HG03460 (cell line): ENCODE measurements at regions not wholly inside any gene's neighbourhood (a gene's known extent, or its start where the extent isn't known, plus 50 kb on each side); places are given as distances from the start of the nearest gene placed in this dataset.

ENCODE experiments used
- ATAC-seq: cut with Tn5 transposase; IDR thresholded peaks from one replicate; pipeline ENCODE4 v1.9.1; 2021; ENCODE audit not compliant: unreplicated experiment

DNA sequence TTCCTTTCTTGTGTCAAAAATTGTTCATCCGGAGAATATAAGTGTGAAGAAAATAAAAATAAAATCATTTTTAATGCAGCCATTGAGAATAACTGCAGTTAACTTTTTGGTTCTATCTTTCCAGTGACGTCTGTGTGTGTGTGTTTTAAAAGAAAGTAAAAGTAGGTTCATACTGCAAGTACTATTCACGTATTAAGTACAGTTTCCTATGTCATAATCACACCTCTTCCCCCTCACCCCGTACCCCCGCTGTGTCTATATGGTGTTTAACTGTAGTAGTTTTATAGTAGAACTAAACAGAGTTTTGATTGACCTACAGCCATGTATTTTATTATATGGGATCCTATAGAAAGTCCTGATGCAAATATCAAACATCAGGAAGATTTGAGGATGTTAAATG, 78.5 kb upstream of the CLCN4 start:
- ATAC-seq = no peak

DNA sequence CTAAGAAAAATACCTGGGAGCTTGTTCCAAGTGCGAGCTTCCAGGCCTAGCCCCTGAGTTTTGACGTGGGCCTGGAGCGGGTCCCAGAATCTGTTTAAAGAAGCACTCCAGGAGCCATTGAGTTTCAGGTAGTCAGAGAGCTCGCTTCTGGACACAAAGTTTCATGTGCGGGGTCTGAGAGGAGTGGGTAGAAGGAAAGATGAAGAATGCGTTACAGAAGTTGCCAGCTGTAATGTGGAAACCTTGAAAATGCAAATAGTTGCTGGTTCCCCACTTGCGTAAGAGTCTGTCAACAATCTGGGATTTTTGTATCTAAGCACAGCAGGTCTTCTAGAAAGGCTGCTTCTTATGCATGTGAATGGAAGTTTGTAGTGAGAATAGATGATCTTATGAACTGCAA, 77.5 kb upstream of the CLCN4 start:
- ATAC-seq = no peak

DNA sequence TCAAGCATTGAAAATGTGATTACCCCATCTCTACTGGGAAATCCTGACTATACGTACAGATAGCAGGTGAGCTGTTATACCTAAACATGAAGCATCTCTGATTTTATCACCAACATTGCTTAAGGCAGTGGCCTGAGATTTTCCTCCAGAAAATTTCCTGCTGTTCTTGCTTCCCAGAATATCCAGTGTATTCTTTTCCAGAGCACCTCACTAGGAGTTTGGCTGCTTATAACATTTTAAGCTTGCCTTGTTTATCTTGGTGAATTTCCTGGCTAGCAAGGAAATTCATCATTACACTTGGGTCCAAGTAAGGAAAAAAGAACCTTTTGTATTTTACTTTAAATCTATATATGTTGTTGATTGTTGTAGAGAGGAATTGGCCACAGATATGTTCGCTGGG, 73.0 kb upstream of the CLCN4 start:
- ATAC-seq = no peak

DNA sequence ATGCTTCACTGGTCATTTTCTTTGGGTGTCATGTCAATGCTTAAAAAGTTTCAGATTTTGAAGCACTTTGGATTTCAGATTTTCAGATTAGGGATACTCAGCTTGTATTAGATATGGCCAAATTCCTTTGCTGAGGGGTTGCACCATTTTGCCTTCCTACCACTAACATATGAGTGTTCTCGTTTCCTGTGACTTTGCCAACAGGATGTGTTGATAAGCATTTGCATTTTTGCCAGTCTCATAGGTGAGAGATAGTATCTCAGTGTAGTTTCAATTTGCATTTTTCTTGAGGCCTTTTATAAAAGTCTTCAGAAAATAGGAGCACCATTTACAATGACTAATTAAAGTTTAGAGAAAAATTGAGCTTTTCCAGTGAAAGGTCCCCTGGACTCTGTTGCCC, 71.6 kb upstream of the CLCN4 start:
- no peak for ATAC-seq

DNA sequence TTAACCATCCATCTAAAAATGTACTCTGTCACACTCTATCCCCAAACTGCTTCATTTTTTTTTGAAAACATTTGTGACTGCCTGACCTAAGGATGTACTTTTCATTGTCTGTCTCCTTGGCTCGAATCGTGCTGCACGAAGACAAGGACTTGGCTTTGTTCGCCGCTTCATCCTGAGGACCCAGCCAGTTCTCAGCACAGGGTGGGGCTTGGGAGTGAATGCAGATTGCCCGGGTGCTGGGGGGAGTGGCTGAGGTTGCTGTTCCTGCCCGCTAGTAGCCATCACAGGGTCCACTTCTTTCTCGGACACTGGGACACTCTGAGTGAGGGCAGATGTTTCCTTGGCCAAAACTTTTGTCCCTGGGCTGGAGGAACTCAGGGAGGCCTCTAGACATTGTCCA, 70.1 kb upstream of the CLCN4 start:
- ATAC-seq = no peak

DNA sequence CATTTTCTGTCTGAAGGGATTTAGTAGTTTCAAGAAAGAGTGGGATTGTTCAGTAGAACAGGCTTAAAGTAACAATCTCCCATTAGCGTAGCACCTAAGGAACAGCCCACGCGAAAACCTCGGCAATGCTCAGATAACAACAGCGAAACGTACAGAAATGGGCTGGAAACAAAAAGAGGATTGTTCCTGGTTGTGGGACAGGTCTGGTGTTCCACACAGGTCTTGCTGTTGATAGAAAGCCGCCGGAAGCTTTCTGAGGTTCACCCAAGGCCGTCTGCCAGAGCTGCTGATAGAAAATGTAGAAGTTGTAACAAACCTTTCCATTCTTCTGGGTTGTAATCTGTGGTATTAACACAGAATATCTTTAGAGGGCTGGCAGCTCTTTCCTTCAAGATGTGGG, 69.4 kb upstream of the CLCN4 start:
- no peak for ATAC-seq

DNA sequence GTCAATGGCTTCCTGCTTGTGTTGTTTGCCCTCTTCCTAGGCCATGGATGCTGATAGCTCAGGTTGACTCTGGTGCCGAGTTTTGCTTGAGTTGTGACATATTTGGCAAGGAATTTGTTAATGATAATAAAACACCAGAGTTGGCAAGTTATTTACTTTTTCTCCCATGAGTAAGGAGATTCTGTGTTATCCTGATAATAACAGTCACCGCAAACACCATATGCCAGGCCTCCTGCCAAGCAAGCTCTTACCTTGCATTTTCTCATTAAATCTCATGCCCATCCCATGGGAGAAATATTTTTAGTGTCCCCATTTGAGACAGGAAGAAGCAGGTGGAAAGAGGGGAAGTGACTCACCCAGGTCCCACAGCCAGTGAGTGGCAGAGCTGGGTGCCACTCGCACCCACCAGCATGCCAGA, 67.4 kb upstream of the CLCN4 start:
- ATAC-seq = no peak

DNA sequence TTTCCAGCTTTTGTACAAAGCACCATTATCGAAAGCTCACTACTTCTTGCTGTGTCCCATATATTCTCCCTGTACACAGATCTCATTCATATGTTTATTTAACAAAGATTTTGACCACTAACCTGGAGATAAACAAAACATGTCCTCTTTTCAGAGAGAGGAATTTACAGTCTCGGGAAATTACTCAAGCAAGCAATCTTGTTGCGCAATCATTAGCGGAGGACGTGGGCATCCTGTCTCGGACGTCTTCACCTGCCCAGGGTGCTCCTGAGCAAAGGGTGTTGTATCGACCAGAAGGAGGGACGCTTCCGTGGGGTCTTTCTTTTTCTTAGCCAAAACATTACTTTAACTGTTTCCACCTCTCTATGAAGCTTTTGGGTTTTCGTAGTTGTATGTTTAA, 66.5 kb upstream of the CLCN4 start:
- no peak for ATAC-seq

DNA sequence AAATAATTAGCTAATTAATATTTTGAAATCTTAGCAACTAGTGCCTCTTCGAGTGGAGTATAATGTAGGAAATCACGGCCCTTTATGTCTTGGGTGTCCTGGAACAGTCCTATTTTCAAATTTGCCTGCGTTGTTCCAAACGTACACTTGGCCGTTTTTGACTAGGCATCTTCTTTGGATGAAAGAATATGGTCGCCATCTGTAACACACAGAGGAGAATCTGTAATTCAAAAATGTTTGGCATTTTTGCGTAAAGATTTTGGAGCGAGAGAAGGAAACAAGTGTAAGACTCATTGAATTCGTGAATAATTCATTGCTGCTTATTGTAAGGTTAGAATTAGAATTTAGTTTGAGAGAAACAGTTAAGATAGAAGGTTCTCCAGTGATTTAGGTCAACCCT, 61.5 kb upstream of the CLCN4 start:
- ATAC-seq = no peak

DNA sequence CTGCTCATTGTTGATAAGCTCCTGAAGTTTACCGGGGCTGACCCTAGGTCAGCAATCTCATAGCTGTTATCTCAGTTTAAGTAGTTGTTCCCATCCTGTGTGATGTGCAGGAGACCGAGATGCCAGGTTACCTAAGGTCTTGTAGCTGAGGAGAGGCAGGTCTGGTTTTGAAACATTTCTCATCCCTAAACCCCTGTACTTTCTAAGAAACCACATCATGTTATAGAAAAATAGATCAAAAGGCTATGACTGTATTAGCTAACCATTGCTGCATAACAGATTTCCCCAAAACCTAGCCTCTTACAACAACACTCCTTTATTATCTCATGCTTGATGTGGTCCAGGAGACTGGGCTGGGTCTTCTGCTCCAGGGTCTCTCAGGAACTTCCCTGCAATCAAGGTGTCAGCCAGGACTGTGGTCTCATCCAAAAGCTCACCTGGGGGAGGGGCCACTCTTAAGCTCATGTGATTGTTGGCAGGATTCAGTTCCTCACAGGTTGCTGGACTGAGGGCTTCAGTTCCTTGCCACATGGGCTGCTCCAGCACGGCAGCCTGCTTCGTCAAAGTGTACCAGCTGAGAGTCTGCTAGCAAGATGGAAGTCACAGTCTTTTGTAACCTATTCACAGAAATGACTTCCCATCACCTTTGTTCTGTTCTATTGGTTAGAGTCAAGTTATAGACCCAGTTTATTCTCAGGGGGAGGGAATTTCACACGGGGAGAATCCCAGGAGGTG, 60.9 kb upstream of the CLCN4 start:
- no peak for ATAC-seq

DNA sequence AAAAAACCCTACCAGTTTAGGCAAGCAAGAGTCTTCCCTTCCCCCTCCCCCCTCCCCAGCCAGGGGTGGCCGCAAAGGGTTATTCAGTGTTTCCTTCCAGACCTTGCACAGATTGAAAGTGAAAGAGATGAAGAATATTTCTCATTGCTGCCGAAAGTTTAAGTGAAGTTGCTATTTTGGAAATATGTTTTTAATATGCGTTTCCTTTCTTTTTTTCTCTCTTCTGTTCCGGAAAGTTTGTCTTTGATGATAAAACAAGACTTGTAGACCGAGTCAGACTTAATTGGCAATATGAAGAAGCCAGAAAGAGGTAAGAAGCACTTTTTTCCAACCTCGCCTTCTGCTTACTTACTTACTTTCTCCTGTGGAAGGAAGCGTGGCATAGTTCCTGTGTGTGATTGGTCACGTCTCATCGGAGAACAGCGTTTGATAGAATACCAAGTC, 58.5 kb upstream of the CLCN4 start:
- ATAC-seq = peak; percentile 91

DNA sequence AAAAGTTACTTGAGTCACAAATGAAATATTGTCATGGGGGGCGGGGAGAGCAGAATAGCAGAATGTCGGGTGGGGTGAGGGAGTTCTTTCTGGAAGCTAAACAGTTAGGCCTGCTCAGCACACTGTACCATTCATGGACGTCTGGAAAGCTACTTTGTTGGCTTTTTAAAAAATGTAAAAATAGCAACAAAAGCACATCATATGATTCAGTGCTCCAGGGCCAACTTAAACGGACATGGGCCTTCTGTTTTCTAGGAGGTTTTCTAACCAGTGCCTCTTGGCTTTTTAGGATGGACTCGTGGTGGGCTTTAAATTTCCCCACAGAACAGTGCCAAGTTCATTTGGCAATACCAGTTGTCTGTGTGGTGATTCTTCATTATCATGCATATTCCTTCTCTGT, 57.4 kb upstream of the CLCN4 start:
- no peak for ATAC-seq

DNA sequence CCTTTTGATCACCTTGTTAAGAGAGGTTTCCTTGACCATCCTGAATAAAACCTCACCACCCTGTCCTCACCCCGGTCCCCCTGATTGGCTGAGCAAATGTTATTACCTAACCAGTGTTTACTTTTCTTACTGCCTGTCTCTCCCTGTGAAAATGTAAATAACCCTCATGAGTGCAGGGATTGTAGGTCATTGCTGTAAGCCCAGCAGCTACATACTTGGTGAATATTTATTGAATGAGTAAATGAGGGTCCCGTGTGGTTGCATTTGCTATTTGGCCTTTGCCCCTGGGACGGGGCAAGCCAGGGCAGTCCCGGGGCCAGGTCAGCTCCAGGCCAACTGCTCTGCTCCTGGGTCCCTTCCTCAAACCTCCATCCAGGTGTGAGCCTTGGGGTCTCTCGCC, 55.5 kb upstream of the CLCN4 start:
- no peak for ATAC-seq

DNA sequence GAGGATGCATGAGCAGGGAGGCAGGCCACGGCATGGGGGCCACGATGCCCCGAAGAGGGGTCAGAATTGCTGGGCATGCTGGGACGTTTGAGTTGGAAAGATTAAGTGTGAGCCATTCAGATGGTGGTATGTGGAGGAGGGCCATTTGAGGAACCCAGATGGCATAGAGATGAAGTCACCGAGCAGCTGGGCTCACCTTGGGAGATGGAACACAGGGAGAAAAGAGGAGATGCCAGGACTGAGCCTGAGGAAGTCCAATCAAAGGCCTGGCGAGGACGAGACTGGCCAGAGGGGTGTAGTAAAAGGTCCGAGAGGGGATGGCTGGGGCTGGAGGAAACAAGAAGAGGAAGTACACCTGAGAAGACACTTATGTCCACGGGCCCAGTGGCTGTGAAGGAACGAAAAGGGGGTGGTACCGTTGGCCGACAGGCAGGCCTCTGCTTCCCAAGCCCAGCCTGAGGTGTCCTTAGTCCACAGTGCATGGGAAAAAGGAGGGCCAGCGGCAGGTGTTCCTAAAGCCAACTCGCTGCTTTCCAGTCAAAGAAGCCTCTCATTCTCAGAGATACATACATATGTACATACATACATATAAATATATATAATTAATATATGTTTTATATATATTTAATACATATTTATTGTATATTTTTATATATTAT, 54.6 kb upstream of the CLCN4 start:
- ATAC-seq = no peak

DNA sequence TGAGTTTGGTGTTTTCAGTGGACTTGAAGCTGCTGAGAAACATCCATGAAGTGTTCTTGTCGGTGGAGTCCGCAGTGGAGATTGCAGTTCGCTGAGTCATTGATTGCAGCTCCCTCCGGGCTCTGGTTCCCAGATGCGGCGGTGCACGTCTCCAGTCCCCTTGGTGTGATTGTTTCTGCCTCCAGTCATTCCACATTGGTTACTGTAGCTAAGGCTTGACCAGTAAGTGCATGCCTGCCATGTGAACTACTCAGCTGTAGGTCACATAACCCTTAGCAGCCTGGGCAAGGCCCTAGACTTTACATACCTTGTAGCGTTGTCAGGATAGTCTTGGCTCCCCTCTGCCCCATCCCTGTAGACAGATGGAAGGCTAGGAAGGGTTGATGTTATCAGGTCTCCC, 53.8 kb upstream of the CLCN4 start:
- ATAC-seq = no peak

DNA sequence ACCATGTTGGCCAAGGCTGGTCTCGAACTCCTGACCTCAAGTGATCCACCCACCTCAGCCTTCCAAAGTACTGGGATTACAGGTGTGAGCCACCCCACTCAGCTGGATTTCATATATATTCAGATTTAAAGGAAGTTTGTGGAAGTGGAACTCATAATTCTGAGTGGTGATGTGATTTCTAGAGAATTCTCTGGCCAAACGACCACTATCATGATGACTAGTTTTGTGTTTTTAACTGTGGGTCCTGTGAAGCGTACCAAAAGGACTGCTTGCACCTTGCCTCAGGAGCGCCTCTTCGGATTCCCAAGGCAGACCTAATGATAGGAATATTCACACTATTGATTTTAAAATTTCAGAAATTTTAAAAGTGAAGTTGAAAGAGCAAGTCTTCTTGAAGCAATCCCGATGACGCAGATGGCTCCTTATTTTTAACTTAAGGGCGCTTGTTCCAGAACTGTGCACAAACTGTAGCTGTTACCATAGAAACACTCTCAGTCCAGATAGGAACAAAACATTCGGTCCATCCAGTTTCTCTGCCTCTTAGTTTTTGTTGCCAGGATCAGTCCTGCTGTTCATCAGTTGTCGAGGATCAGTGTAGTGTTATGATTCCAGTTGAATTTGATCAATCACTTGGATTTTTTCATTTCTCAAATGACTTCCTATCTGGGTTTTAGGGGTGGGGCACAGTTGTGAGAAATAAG, 51.7 kb upstream of the CLCN4 start:
- no peak for ATAC-seq

DNA sequence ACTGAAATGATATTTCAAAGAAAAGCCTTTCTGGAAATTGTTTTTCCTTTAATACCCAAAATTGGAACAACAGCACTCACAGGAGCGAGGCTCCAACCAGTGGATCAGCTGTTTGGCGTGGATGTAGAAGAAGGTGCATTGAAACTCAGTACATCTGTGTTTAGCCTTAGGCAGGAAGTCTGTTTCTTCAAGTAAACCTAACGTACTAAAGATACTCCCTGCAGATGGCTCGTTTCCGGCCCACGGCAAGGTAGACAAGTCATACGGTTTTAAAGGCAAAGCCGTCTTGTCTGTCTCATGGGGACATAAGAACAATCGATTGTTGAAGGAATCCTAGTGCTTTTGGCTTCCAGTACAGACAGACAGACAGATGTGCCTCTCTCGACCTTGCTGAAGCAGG, 50.0 kb upstream of the CLCN4 start:
- ATAC-seq = no peak
